DND-41 (cell line): ENCODE measurements at regions not wholly inside any gene's neighbourhood (a gene's known extent, or its start where the extent isn't known, plus 50 kb on each side); places are given as distances from the start of the nearest gene placed in this dataset.

ENCODE experiments used
- ATAC-seq: fragments of 200-7000 bp; cut with Tn5 transposase; 3 replicates; pipeline ENCODE4 v1.9.1; 2021; ENCODE audit warnings: low read depth; ENCODE audit not compliant: insufficient read depth
- DNase-seq: peaks from one replicate; pipeline ENCODE4 v3.0.0-alpha.2; 2020
- H2AFZ ChIP-seq: 2 replicates; pipeline ENCODE4 v1.6.0; 2012; ENCODE audit warnings: low read depth, low read length
- H3K27ac ChIP-seq: 2 replicates; pipeline ENCODE4 v1.5.1; 2012; ENCODE audit warnings: low read length, inconsistent platforms
- H3K27me3 ChIP-seq: fragments of 200-600 bp; sonication (generic); 2 replicates; pipeline ENCODE4 v1.6.0; 2012; ENCODE audit warnings: low read length, mild to moderate bottlenecking, inconsistent platforms; ENCODE audit not compliant: insufficient read depth, poor library complexity
- H3K36me3 ChIP-seq: 2 replicates; pipeline ENCODE4 v1.5.1; 2012; ENCODE audit warnings: low read length, inconsistent platforms; ENCODE audit not compliant: insufficient read depth
- H3K4me1 ChIP-seq: 2 replicates; pipeline ENCODE4 v1.5.1; 2012; ENCODE audit warnings: mild to moderate bottlenecking, low read length; ENCODE audit not compliant: insufficient read depth
- H3K4me2 ChIP-seq: 2 replicates; pipeline ENCODE4 v1.6.0; 2012; ENCODE audit warnings: mild to moderate bottlenecking, moderate library complexity, low read length, inconsistent platforms; ENCODE audit not compliant: insufficient read depth
- H3K4me3 ChIP-seq, 2 experiments: fragments of 200-600 bp in 1 of 2; shearing (Covaris generic) in 1 of 2; 2 replicates each; pipeline ENCODE4 v1.5.1; 2012 to 2016; ENCODE audit warnings: inconsistent platforms in 2 of 2, low read length in 2 of 2, mild to moderate bottlenecking in 2 of 2, low read depth in 1 of 2, moderate library complexity in 1 of 2
- H3K79me2 ChIP-seq: 2 replicates; pipeline ENCODE4 v1.6.0; 2012; ENCODE audit warnings: low read length, inconsistent platforms; ENCODE audit not compliant: insufficient read depth
- H3K9ac ChIP-seq: 2 replicates; pipeline ENCODE4 v1.6.0; 2012; ENCODE audit warnings: low read depth, mild to moderate bottlenecking, inconsistent platforms, low read length, moderate library complexity
- H3K9me3 ChIP-seq: 2 replicates; pipeline ENCODE4 v1.5.1; 2012; ENCODE audit warnings: low read length, moderate library complexity, mild to moderate bottlenecking, inconsistent platforms; ENCODE audit not compliant: insufficient read depth, severe bottlenecking
- H4K20me1 ChIP-seq: 2 replicates; pipeline ENCODE4 v1.6.0; 2012; ENCODE audit warnings: low read length; ENCODE audit not compliant: insufficient read depth
- EZH2 ChIP-seq: IDR thresholded peaks from 3 replicates; pipeline ENCODE4 v1.6.1; 2012; ENCODE audit warnings: borderline replicate concordance, low read depth, mild to moderate bottlenecking, moderate library complexity, low read length, inconsistent platforms; ENCODE audit not compliant: severe bottlenecking
- TF ChIP-seq, protein P1 (sequence below): IDR thresholded peaks from 2 replicates; pipeline ENCODE4 v1.5.1; 2012; ENCODE audit warnings: borderline replicate concordance, low read length, moderate library complexity, mild to moderate bottlenecking; ENCODE audit not compliant: poor library complexity, severe bottlenecking; ENCODE audit errors: extremely low read depth

DNA sequence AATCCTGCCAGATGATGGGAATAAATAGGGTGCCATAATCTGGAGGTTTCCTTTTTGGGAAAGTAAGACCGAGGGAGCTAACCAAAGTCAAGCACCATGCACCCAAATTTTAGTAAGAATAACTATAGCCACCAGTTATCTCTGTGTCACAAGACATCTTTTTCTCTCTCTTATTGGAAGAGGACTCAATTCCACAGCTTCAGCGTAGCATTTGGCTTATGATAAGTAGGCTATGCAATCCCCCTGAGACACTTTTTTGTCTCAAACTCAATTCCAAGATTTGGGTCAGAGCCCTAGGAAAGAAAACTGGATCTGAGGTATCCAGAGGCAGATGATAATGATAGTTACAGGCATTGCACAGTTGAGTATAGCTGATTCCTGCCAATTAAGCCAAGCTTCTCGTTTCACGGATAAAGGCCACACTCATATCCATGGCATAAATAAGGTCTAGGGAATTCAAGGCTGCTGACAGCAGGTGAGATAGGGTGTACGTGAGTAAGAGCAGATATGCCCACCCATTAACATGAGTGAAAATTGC, 425.2 kb upstream of the CNTNAP2 start:
- Histone ChIP-seq H3K27me3 (no peaks in the 10 kb centered on the region), H3K4me2 (no peak overlapping the region), H3K27ac (no peak overlapping the region), H3K9ac (no peak overlapping the region), H3K4me1 (no peaks in the 10 kb centered on the region), H3K36me3 (no peaks in the 10 kb centered on the region), H3K4me3 (no peak overlapping the region), H4K20me1 (no peaks in the 10 kb centered on the region), H2AFZ (no peak overlapping the region), H3K9me3 (no peaks in the 10 kb centered on the region), H3K79me2 (no peaks in the 10 kb centered on the region)
- TF ChIP-seq, protein P1, sequence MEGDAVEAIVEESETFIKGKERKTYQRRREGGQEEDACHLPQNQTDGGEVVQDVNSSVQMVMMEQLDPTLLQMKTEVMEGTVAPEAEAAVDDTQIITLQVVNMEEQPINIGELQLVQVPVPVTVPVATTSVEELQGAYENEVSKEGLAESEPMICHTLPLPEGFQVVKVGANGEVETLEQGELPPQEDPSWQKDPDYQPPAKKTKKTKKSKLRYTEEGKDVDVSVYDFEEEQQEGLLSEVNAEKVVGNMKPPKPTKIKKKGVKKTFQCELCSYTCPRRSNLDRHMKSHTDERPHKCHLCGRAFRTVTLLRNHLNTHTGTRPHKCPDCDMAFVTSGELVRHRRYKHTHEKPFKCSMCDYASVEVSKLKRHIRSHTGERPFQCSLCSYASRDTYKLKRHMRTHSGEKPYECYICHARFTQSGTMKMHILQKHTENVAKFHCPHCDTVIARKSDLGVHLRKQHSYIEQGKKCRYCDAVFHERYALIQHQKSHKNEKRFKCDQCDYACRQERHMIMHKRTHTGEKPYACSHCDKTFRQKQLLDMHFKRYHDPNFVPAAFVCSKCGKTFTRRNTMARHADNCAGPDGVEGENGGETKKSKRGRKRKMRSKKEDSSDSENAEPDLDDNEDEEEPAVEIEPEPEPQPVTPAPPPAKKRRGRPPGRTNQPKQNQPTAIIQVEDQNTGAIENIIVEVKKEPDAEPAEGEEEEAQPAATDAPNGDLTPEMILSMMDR, result no peak
- no peak for TF ChIP-seq EZH2
- DNase-seq, result no peak
- ATAC-seq, result no peak

DNA sequence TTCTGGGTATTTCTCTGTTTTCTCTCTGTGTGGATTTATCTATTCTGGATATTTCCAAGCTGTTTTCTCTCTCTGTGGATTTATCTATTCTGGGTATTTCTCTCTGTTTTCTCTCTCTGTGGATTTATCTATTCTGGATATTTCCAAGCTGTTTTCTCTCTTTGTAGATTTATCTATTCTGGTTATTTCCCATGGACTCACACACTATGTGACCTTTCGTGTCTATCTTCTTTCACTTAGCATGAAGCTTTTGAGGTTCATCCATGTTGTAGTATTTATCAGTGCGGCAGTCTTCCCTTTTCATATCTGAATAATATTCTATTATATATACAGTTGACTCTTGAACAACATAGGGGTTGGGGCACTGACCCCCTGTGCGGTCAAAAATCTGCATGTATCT, 435.0 kb upstream of the CNTNAP2 start:
- no peaks in the 10 kb centered on the region for H3K36me3 ChIP-seq
- no peak overlapping the region for H3K27ac ChIP-seq
- no peak for DNase-seq
- no peak for ATAC-seq
- no peak overlapping the region for H3K4me2 ChIP-seq
- H3K27me3 ChIP-seq, result no peaks in the 10 kb centered on the region
- H3K79me2 ChIP-seq, result no peaks in the 10 kb centered on the region
- H3K9ac ChIP-seq, result no peak overlapping the region
- no peaks in the 10 kb centered on the region for H3K4me1 ChIP-seq
- no peak overlapping the region for H2AFZ ChIP-seq
- no peak for TF ChIP-seq EZH2
- TF ChIP-seq, protein P1, result no peak
- H3K4me3 ChIP-seq, result no peak overlapping the region
- no peaks in the 10 kb centered on the region for H3K9me3 ChIP-seq
- H4K20me1 ChIP-seq, result no peaks in the 10 kb centered on the region

DNA sequence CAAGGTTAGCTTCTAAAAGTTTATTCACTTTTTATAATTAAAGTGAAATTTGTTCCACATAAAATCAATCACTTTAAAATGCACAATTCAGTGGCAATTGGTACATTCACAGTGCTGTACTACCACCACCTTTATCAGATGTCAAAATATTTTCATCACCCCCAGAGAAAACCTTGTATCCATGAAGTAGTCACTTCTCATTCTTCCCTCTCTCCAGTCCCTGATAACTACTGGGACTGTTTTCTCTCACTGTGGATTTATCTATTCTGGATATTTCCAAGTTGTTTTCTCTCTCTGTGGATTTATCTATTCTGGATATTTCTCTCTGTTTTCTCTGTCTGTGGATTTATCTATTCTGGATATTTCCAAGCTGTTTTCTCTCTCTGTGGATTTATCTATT, 435.4 kb upstream of the CNTNAP2 start:
- Histone ChIP-seq H3K36me3 (no peaks in the 10 kb centered on the region), H3K4me3 (no peak overlapping the region), H2AFZ (no peak overlapping the region), H3K9me3 (no peaks in the 10 kb centered on the region), H3K9ac (no peak overlapping the region), H3K27ac (no peak overlapping the region), H4K20me1 (no peaks in the 10 kb centered on the region), H3K79me2 (no peaks in the 10 kb centered on the region), H3K4me2 (no peak overlapping the region), H3K4me1 (no peaks in the 10 kb centered on the region), H3K27me3 (no peaks in the 10 kb centered on the region)
- ATAC-seq, result no peak
- DNase-seq, result no peak
- TF ChIP-seq, protein P1, result no peak
- no peak for TF ChIP-seq EZH2
